ENCODE measurements at regions not wholly inside any gene's neighbourhood (a gene's known extent, or its start where the extent isn't known, plus 50 kb on each side); places are given as distances from the start of the nearest gene placed in this dataset.

DNA sequence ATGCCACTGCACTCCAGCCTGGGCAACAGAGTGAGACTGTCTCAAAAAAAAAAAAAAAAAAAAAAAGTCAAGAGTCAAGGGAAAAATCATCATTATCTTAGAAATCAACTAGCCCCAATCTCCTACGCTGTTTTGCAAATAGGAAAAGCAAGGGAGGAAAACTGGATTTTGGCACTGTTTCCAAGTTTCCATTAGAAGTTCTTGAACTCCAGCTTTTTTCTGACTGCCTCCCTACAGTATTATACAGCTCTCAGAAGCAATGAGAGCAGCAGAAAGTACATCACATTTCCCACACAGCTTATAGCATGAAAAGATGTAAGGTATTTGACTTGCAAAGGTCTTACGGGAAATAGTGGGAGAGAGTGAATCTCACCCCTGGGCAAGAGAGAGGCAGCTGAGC, 127.8 kb downstream of the OSR1 start:
- no peak for TF ChIP-seq POLR2AphosphoS5 (IDR thresholded peaks at IDR 0.05; ENCODE audit: low read depth)
- TF ChIP-seq, protein P1, sequence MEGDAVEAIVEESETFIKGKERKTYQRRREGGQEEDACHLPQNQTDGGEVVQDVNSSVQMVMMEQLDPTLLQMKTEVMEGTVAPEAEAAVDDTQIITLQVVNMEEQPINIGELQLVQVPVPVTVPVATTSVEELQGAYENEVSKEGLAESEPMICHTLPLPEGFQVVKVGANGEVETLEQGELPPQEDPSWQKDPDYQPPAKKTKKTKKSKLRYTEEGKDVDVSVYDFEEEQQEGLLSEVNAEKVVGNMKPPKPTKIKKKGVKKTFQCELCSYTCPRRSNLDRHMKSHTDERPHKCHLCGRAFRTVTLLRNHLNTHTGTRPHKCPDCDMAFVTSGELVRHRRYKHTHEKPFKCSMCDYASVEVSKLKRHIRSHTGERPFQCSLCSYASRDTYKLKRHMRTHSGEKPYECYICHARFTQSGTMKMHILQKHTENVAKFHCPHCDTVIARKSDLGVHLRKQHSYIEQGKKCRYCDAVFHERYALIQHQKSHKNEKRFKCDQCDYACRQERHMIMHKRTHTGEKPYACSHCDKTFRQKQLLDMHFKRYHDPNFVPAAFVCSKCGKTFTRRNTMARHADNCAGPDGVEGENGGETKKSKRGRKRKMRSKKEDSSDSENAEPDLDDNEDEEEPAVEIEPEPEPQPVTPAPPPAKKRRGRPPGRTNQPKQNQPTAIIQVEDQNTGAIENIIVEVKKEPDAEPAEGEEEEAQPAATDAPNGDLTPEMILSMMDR (IDR thresholded peaks at IDR 0.05; ENCODE audit: insufficient read depth, low read length), result no peak
